T-cell (primary cell): ENCODE measurements at regions not wholly inside any gene's neighbourhood (a gene's known extent, or its start where the extent isn't known, plus 50 kb on each side); places are given as distances from the start of the nearest gene placed in this dataset.
A peak's percentile ranks its signal among the peaks of the same experiment; 100 is the strongest.
"Not testable (repeated sequence)": the region's sequence is repeated elsewhere in the genome, so short reads cannot be mapped to it uniquely, and the experiment has no call there.

Source experiments
- ATAC-seq, 4 experiments: fragments of 200-7000 bp in 3 of 4; fragments of 150-1000 bp in 1 of 4; cut with Tn5 transposase; replicated peaks in 1 of 4; 1 replicate in 3 of 4; 2 replicates in 1 of 4; pipeline ENCODE4 v1.10.0; 2021; ENCODE audit warnings: moderate library complexity in 3 of 4, mild to moderate bottlenecking in 2 of 4, moderate number of reproducible peaks in 1 of 4
- CTCF ChIA-PET, 2 donors: fragments of 300-600 bp; sonication (Branson Sonifier 250); formaldehyde crosslinking; loops; one replicate each; lab custom pipeline; 2022; ENCODE audit warnings: antibody characterized with exemption in 2 of 2; lab: Charles Lee
- POLR2A ChIA-PET, 2 donors: fragments of 300-600 bp; sonication (Branson Sonifier 250); formaldehyde crosslinking; loops; one replicate each; lab custom pipeline; 2022; ENCODE audit warnings: antibody characterized with exemption in 2 of 2; lab: Charles Lee
- DNase-seq, 35 experiments: peaks; one replicate each; pipeline versions ENCODE4 v3.0.0 to v3.0.0-alpha.2; 2013 to 2023
- H3K27ac ChIP-seq: one replicate; pipeline ENCODE4 v1.5.1; 2013; ENCODE audit warnings: low read length
- H3K27me3 ChIP-seq, 2 experiments: replicated peaks in 1 of 2; 1 replicate in 1 of 2; 2 replicates in 1 of 2; pipeline versions ENCODE4 v1.6.1 to v1.7.0; 2013; ENCODE audit warnings: low read length in 1 of 2, mixed read lengths in 1 of 2; ENCODE audit not compliant: control insufficient read depth in 2 of 2, insufficient read depth in 2 of 2; ENCODE audit errors: extremely low read depth in 1 of 2
- H3K36me3 ChIP-seq, 2 donors: 1 replicate in 1 of 2; 2 replicates in 1 of 2; pipeline versions ENCODE4 v1.6.1 to v1.7.0; 2013; ENCODE audit warnings: low read length in 1 of 2; ENCODE audit not compliant: control insufficient read depth in 2 of 2, insufficient read depth in 1 of 2; ENCODE audit errors: extremely low read depth in 1 of 2
- H3K4me1 ChIP-seq, 2 experiments: 1 replicate in 1 of 2; 2 replicates in 1 of 2; pipeline versions ENCODE4 v1.6.1 to v1.7.0; 2013; ENCODE audit warnings: low read length in 2 of 2, mixed read lengths in 1 of 2; ENCODE audit not compliant: insufficient read depth in 2 of 2, control insufficient read depth in 1 of 2; ENCODE audit errors: extremely low read depth in 1 of 2
- H3K4me3 ChIP-seq, 2 donors: 1 replicate in 1 of 2; 2 replicates in 1 of 2; pipeline versions ENCODE4 v1.5.1 to v1.7.0; 2013; ENCODE audit warnings: mild to moderate bottlenecking in 2 of 2, low read length in 1 of 2, moderate library complexity in 1 of 2; ENCODE audit not compliant: control insufficient read depth in 1 of 2; ENCODE audit errors: extremely low read depth in 1 of 2
- H3K9me3 ChIP-seq: 2 replicates; pipeline ENCODE4 v1.7.0; 2013
- H3K27ac Mint-ChIP-seq, 2 donors: one replicate each; pipeline ENCODE4 v1.8.0; 2020 to 2021; ENCODE audit warnings: mild to moderate bottlenecking in 2 of 2, mixed read lengths in 2 of 2
- H3K27me3 Mint-ChIP-seq, 2 donors: one replicate each; pipeline ENCODE4 v1.8.0; 2021 to 2022; ENCODE audit warnings: mixed read lengths in 2 of 2
- H3K36me3 Mint-ChIP-seq: one replicate; pipeline ENCODE4 v1.8.0; 2021; ENCODE audit warnings: mixed read lengths
- H3K4me1 Mint-ChIP-seq, 3 donors: one replicate each; pipeline ENCODE4 v1.8.0; 2020 to 2022; ENCODE audit warnings: mixed read lengths in 3 of 3, mild to moderate bottlenecking in 1 of 3
- H3K4me3 Mint-ChIP-seq, 3 donors: one replicate each; pipeline ENCODE4 v1.8.0; 2020 to 2022; ENCODE audit warnings: mild to moderate bottlenecking in 3 of 3, mixed read lengths in 3 of 3, moderate library complexity in 3 of 3
- H3K9me3 Mint-ChIP-seq, 3 donors: one replicate each; pipeline ENCODE4 v1.8.0; 2020 to 2022; ENCODE audit warnings: mixed read lengths in 3 of 3
- WGBS: methylation state at CpG from one replicate; pipeline ENCODE4 v1.1.5; 2013; ENCODE audit warnings: missing lambda C conversion rate; ENCODE audit not compliant: insufficient coverage; 5-methylcytosine and 5-hydroxymethylcytosine counted together

- H3K27me3 Mint-ChIP-seq, DNase-seq, H3K27ac ChIP-seq, CTCF ChIA-PET, H3K9me3 ChIP-seq, H3K4me1 Mint-ChIP-seq, ATAC-seq, H3K4me1 ChIP-seq, H3K36me3 ChIP-seq, H3K36me3 Mint-ChIP-seq, H3K27me3 ChIP-seq, POLR2A ChIA-PET, H3K4me3 ChIP-seq, H3K9me3 Mint-ChIP-seq, H3K4me3 Mint-ChIP-seq, H3K27ac Mint-ChIP-seq: not testable (repeated sequence)
- no CpG with 5 or more reads among the region's 2 CpGs for WGBS
Measured at GRCh38 chr5:176018598-176018997, 50.5 kb upstream of the THOC3 start.

DNA sequence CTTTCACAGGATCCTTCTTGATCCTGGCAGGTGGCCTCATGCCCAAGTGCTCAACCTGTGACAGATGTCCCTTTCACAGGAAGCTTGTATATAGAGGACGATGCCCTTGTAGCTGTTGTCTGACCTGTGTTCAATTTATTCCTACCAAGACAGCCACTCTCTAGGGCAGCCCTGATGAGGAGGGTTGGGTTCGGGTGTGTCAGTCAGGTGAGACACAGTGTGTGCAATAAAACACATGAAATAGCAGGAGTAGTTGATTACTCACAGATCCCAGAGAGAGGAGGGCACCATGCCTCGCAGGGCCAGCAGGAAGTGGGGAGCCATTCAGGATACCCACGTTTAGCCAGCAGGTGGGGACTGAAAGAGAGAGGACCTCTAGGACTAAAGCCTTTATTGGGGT is 52.7 kb upstream of the THOC3 start:
- H3K9me3 ChIP-seq, H3K27ac Mint-ChIP-seq, H3K36me3 ChIP-seq, H3K27me3 ChIP-seq, H3K4me1 ChIP-seq, H3K4me3 ChIP-seq, H3K4me3 Mint-ChIP-seq, H3K4me1 Mint-ChIP-seq, ATAC-seq, H3K36me3 Mint-ChIP-seq, H3K9me3 Mint-ChIP-seq, CTCF ChIA-PET, DNase-seq, H3K27ac ChIP-seq, H3K27me3 Mint-ChIP-seq, POLR2A ChIA-PET: not testable (repeated sequence)
- no CpG with 5 or more reads among the region's 4 CpGs for WGBS

DNA sequence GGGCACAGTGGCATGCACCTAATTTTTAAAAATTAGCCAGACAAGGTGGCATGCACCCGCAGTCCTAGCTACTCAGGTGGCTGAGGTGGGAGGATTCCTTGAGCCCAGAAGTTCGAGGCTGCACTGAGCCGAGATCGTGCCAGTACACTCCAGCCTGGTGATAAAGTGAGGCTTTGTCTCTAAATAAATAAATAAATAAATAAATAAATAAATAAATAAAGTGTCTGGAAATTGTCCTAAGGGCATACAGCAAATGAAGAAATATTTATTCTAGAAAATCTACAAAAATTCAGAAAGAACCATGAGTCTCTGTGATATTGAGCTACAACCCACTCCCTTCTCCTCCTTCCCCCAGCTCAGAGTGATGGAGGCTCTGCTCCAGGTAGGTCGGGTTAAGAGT is 55.4 kb upstream of the THOC3 start:
- H3K4me3 Mint-ChIP-seq, H3K27ac Mint-ChIP-seq, H3K9me3 Mint-ChIP-seq, H3K4me3 ChIP-seq, H3K36me3 Mint-ChIP-seq, H3K27ac ChIP-seq, CTCF ChIA-PET, H3K27me3 ChIP-seq, H3K36me3 ChIP-seq, POLR2A ChIA-PET, H3K4me1 ChIP-seq, DNase-seq, H3K27me3 Mint-ChIP-seq, ATAC-seq, H3K9me3 ChIP-seq: not testable (repeated sequence)
- WGBS: no CpG with 5 or more reads among the region's 5 CpGs
- H3K4me1 Mint-ChIP-seq: peaks cover 0 to 12% (median 6%) of the 10 kb centered on the region in 3 donors

GRCh38 chr5:176029445-176029844 is 61.3 kb upstream of the THOC3 start:
- H3K36me3 Mint-ChIP-seq, H3K36me3 ChIP-seq, H3K9me3 Mint-ChIP-seq, H3K27ac ChIP-seq, CTCF ChIA-PET, DNase-seq, H3K4me1 ChIP-seq, POLR2A ChIA-PET, H3K4me3 ChIP-seq, H3K27me3 Mint-ChIP-seq, H3K9me3 ChIP-seq, H3K4me1 Mint-ChIP-seq, H3K27me3 ChIP-seq: not testable (repeated sequence)
- peak overlapping the region in 1 of 2 donors; percentile 68 for H3K27ac Mint-ChIP-seq
- ATAC-seq: peak in 1 of 4 experiments; percentile 15
- H3K4me3 Mint-ChIP-seq: peak overlapping the region in 1 of 3 donors; percentile 23
- whole genome bisulfite sequencing: no CpG with 5 or more reads among the region's 7 CpGs

GRCh38 chr5:176030361-176031117 is 62.4 kb upstream of the THOC3 start:
- H3K27me3 Mint-ChIP-seq, H3K27me3 ChIP-seq, H3K9me3 ChIP-seq, CTCF ChIA-PET, H3K4me3 ChIP-seq, H3K27ac Mint-ChIP-seq, H3K36me3 Mint-ChIP-seq, POLR2A ChIA-PET, H3K36me3 ChIP-seq, H3K4me3 Mint-ChIP-seq, H3K27ac ChIP-seq, H3K4me1 Mint-ChIP-seq, H3K9me3 Mint-ChIP-seq: not testable (repeated sequence)
- WGBS: no CpG with 5 or more reads among the region's 6 CpGs
- H3K4me1 ChIP-seq: peaks cover 0 to 12% of the 10 kb centered on the region in 2 experiments
- peak in 9 of 35 experiments; percentile 13 to 42 (median 23) for DNase-seq
- peak; percentile 49 to 71 (median 60) for ATAC-seq

GRCh38 chr5:176031118-176031510 is 63.0 kb upstream of the THOC3 start:
- H3K36me3 ChIP-seq, H3K9me3 Mint-ChIP-seq, H3K27me3 ChIP-seq, H3K9me3 ChIP-seq, POLR2A ChIA-PET, H3K27me3 Mint-ChIP-seq, H3K4me3 ChIP-seq, H3K4me3 Mint-ChIP-seq, CTCF ChIA-PET, H3K27ac ChIP-seq, H3K27ac Mint-ChIP-seq, H3K36me3 Mint-ChIP-seq: not testable (repeated sequence)
- peak; percentile 72 to 75 (median 74) for ATAC-seq
- peaks cover 0 to 18% of the 10 kb centered on the region in 2 experiments for H3K4me1 ChIP-seq
- peaks cover 11 to 15% (median 12%) of the 10 kb centered on the region in 3 donors for H3K4me1 Mint-ChIP-seq
- WGBS: no CpG with 5 or more reads among the region's 3 CpGs
- DNase-seq: peak in 2 of 35 experiments; percentile 8 to 16

GRCh38 chr5:176033186-176033585 is 65.1 kb upstream of the THOC3 start:
- H3K27ac ChIP-seq, CTCF ChIA-PET, DNase-seq, H3K9me3 Mint-ChIP-seq, H3K9me3 ChIP-seq, H3K36me3 ChIP-seq, POLR2A ChIA-PET, H3K4me3 Mint-ChIP-seq, H3K27ac Mint-ChIP-seq, ATAC-seq, H3K27me3 Mint-ChIP-seq, H3K27me3 ChIP-seq, H3K36me3 Mint-ChIP-seq: not testable (repeated sequence)
- no CpG with 5 or more reads among the region's 3 CpGs for WGBS
- H3K4me1 ChIP-seq: peaks cover 0 to 18% of the 10 kb centered on the region in 2 experiments
- peak overlapping the region in 1 of 2 donors; percentile 5 for H3K4me3 ChIP-seq
- H3K4me1 Mint-ChIP-seq: peaks cover 19 to 31% (median 25%) of the 10 kb centered on the region in 3 donors
